ENCODE measurements at regions not wholly inside any gene's neighbourhood (a gene's known extent, or its start where the extent isn't known, plus 50 kb on each side); places are given as distances from the start of the nearest gene placed in this dataset.
A peak's percentile ranks its signal among the peaks of the same experiment; 100 is the strongest.

- TF ChIP-seq CTCF (IDR thresholded peaks at IDR 0.05; ENCODE audit: low read length) = peak; percentile 14; the same call in 1 of the 2 replicates
- TF ChIP-seq EZH2 (optimal IDR thresholded peaks at IDR 0.05; ENCODE audit: low read depth, low read length) = no peak
- TF ChIP-seq EZH2phosphoT487 (IDR thresholded peaks at IDR 0.05; ENCODE audit: low read length) = no peak
Observed at GRCh38 chr4:163665521-163666331, 171.2 kb downstream of the TMA16 start.
